CD4-positive, alpha-beta memory T cell (primary cell): ENCODE measurements at regions not wholly inside any gene's neighbourhood (a gene's known extent, or its start where the extent isn't known, plus 50 kb on each side); places are given as distances from the start of the nearest gene placed in this dataset.

Experiments used
- CTCF ChIA-PET: fragments of 350-600 bp; sonication (Branson Sonifier 250); formaldehyde crosslinking; loops from one replicate; lab custom pipeline; 2021; ENCODE audit warnings: inconsistent platforms; ENCODE audit not compliant: partially characterized antibody; lab: Charles Lee
- POLR2A ChIA-PET: fragments of 350-600 bp; sonication (Branson Sonifier 250); formaldehyde crosslinking; loops from one replicate; lab custom pipeline; 2021; ENCODE audit not compliant: partially characterized antibody; lab: Charles Lee
- DNase-seq, 5 donors: peaks; one replicate each; pipeline versions ENCODE4 v3.0.0 to v3.0.0-alpha.2; 2020 to 2022; ENCODE audit warnings: mixed read lengths in 1 of 5
- H3K27ac ChIP-seq: one replicate; pipeline ENCODE4 v1.7.0; 2013; ENCODE audit warnings: low read depth, low read length
- H3K27me3 ChIP-seq: 2 replicates; pipeline ENCODE4 v1.7.0; 2013; ENCODE audit warnings: mild to moderate bottlenecking, low read length, moderate library complexity; ENCODE audit not compliant: insufficient read depth
- H3K36me3 ChIP-seq: 2 replicates; pipeline ENCODE4 v1.7.0; 2013; ENCODE audit warnings: mild to moderate bottlenecking, low read length, moderate library complexity; ENCODE audit not compliant: insufficient read depth
- H3K4me1 ChIP-seq: 2 replicates; pipeline ENCODE4 v1.7.0; 2013; ENCODE audit warnings: mild to moderate bottlenecking, low read length, moderate library complexity; ENCODE audit not compliant: insufficient read depth
- H3K4me3 ChIP-seq, 2 donors: one replicate each; pipeline ENCODE4 v1.7.0; 2013; ENCODE audit warnings: low read length in 2 of 2, mild to moderate bottlenecking in 1 of 2
- H3K9me3 ChIP-seq, 2 donors: one replicate each; pipeline ENCODE4 v1.7.0; 2013; ENCODE audit warnings: low read length in 2 of 2, control low read depth in 1 of 2; ENCODE audit not compliant: control insufficient read depth in 1 of 2
- H3K27ac Mint-ChIP-seq, 7 donors: one replicate each; pipeline ENCODE4 v1.8.0; 2020 to 2021; ENCODE audit warnings: mixed read lengths in 7 of 7, mild to moderate bottlenecking in 6 of 7, inconsistent platforms in 3 of 7, moderate library complexity in 3 of 7
- H3K27me3 Mint-ChIP-seq, 2 donors: one replicate each; pipeline ENCODE4 v1.8.0; 2020 to 2021; ENCODE audit warnings: mixed read lengths in 2 of 2
- H3K36me3 Mint-ChIP-seq, 2 donors: one replicate each; pipeline ENCODE4 v1.8.0; 2020 to 2021; ENCODE audit warnings: mixed read lengths in 2 of 2, inconsistent platforms in 1 of 2, mild to moderate bottlenecking in 1 of 2
- H3K4me1 Mint-ChIP-seq, 4 donors: one replicate each; pipeline ENCODE4 v1.8.0; 2020 to 2021; ENCODE audit warnings: mixed read lengths in 4 of 4, mild to moderate bottlenecking in 1 of 4
- H3K4me3 Mint-ChIP-seq, 8 donors: one replicate each; pipeline ENCODE4 v1.8.0; 2020 to 2021; ENCODE audit warnings: mixed read lengths in 8 of 8, mild to moderate bottlenecking in 7 of 8, moderate library complexity in 6 of 8, inconsistent platforms in 3 of 8
- H3K9me3 Mint-ChIP-seq, 8 donors: one replicate each; pipeline ENCODE4 v1.8.0; 2020 to 2021; ENCODE audit warnings: mixed read lengths in 8 of 8, mild to moderate bottlenecking in 5 of 8, inconsistent platforms in 3 of 8, moderate library complexity in 1 of 8
- intact Hi-C: fragments of 100-400 bp; cut with micrococcal nuclease; formaldehyde crosslinking; loops from one replicate; pipeline ENCODE4 v1.15.1; 2023

- intact Hi-C loops: no loop called here
- H3K36me3 Mint-ChIP-seq: no peaks in the 10 kb centered on the region
- H3K27ac ChIP-seq: no peak overlapping the region
- no peak for DNase-seq
- H3K27ac Mint-ChIP-seq: no peak overlapping the region
- peaks cover 3 to 23% (median 13%) of the 10 kb centered on the region in 8 donors for H3K9me3 Mint-ChIP-seq
- no peak overlapping the region for H3K4me3 ChIP-seq
- no peaks in the 10 kb centered on the region for H3K4me1 ChIP-seq
- no peaks in the 10 kb centered on the region for H3K27me3 Mint-ChIP-seq
- H3K4me1 Mint-ChIP-seq: no peaks in the 10 kb centered on the region
- H3K9me3 ChIP-seq: peaks cover 0 to 7% of the 10 kb centered on the region in 2 donors
- ChIA-PET POLR2A (no interaction called here), CTCF (no interaction called here)
- no peaks in the 10 kb centered on the region for H3K36me3 ChIP-seq
- no peak overlapping the region for H3K4me3 Mint-ChIP-seq
- H3K27me3 ChIP-seq: no peaks in the 10 kb centered on the region
These were observed 1454.7 kb upstream of the IGFBP7 start for GRCh38 chr4:58564695-58565475.

- H3K36me3 Mint-ChIP-seq: no peaks in the 10 kb centered on the region
- no peak overlapping the region for H3K27ac Mint-ChIP-seq
These were observed 1451.0 kb upstream of the IGFBP7 start for GRCh38 chr4:58561170-58561569.

GRCh38 chr4:58560736-58561135, 1450.6 kb upstream of the IGFBP7 start:
- POLR2A ChIA-PET: no interaction called here
- Mint-ChIP-seq H3K27me3 (no peaks in the 10 kb centered on the region), H3K9me3 (peaks cover 3 to 25% (median 7%) of the 10 kb centered on the region in 8 donors), H3K36me3 (no peaks in the 10 kb centered on the region), H3K4me1 (no peaks in the 10 kb centered on the region), H3K4me3 (no peak overlapping the region), H3K27ac (no peak overlapping the region)
- intact Hi-C loops: no loop called here
- Histone ChIP-seq H3K4me1 (no peaks in the 10 kb centered on the region), H3K4me3 (no peak overlapping the region), H3K36me3 (no peaks in the 10 kb centered on the region), H3K9me3 (peaks cover 0 to 7% of the 10 kb centered on the region in 2 donors), H3K27ac (no peak overlapping the region), H3K27me3 (no peaks in the 10 kb centered on the region)
- no peak for DNase-seq
- CTCF ChIA-PET: no interaction called here

More at GRCh38 chr4:58561170-58561569, 1451.0 kb upstream of the IGFBP7 start:
- ChIA-PET POLR2A (no interaction called here), CTCF (no interaction called here)
- intact Hi-C loops: no loop called here
- no peak for DNase-seq
- no peak overlapping the region for H3K27ac ChIP-seq
- peaks cover 3 to 25% (median 8%) of the 10 kb centered on the region in 8 donors for H3K9me3 Mint-ChIP-seq
- H3K4me3 Mint-ChIP-seq: no peak overlapping the region
- H3K27me3 Mint-ChIP-seq: no peaks in the 10 kb centered on the region
- peaks cover 0 to 7% of the 10 kb centered on the region in 2 donors for H3K9me3 ChIP-seq
- H3K36me3 ChIP-seq: no peaks in the 10 kb centered on the region
- no peaks in the 10 kb centered on the region for H3K4me1 ChIP-seq
- H3K27me3 ChIP-seq: no peaks in the 10 kb centered on the region
- no peak overlapping the region for H3K4me3 ChIP-seq
- H3K4me1 Mint-ChIP-seq: no peaks in the 10 kb centered on the region

GRCh38 chr4:58553679-58554078, 1443.5 kb upstream of the IGFBP7 start:
- H3K27ac Mint-ChIP-seq: no peak overlapping the region
- no peaks in the 10 kb centered on the region for H3K4me1 Mint-ChIP-seq
- H3K36me3 Mint-ChIP-seq: no peaks in the 10 kb centered on the region
- DNase-seq: no peak
- ChIA-PET CTCF (no interaction called here), POLR2A (no interaction called here)
- Histone ChIP-seq H3K27me3 (no peaks in the 10 kb centered on the region), H3K4me3 (no peak overlapping the region), H3K9me3 (no peaks in the 10 kb centered on the region), H3K36me3 (no peaks in the 10 kb centered on the region), H3K27ac (no peak overlapping the region), H3K4me1 (no peaks in the 10 kb centered on the region)
- H3K9me3 Mint-ChIP-seq: peaks cover 0 to 20% (median 9%) of the 10 kb centered on the region in 8 donors
- H3K4me3 Mint-ChIP-seq: no peak overlapping the region
- intact Hi-C loops: no loop called here
- H3K27me3 Mint-ChIP-seq: no peaks in the 10 kb centered on the region

GRCh38 chr4:58553031-58553430, 1442.8 kb upstream of the IGFBP7 start:
- ChIA-PET POLR2A (no interaction called here), CTCF (no interaction called here)
- H3K4me3 ChIP-seq: no peak overlapping the region
- no peaks in the 10 kb centered on the region for H3K4me1 Mint-ChIP-seq
- no peak for DNase-seq
- H3K27ac Mint-ChIP-seq: no peak overlapping the region
- peaks cover 0 to 20% (median 9%) of the 10 kb centered on the region in 8 donors for H3K9me3 Mint-ChIP-seq
- H3K27me3 ChIP-seq: no peaks in the 10 kb centered on the region
- no peaks in the 10 kb centered on the region for H3K27me3 Mint-ChIP-seq
- intact Hi-C loops: no loop called here
- no peaks in the 10 kb centered on the region for H3K36me3 Mint-ChIP-seq
- H3K4me1 ChIP-seq: no peaks in the 10 kb centered on the region
- no peaks in the 10 kb centered on the region for H3K9me3 ChIP-seq
- H3K27ac ChIP-seq: no peak overlapping the region
- no peaks in the 10 kb centered on the region for H3K36me3 ChIP-seq
- H3K4me3 Mint-ChIP-seq: no peak overlapping the region

GRCh38 chr4:58551676-58552075, 1441.5 kb upstream of the IGFBP7 start:
- Mint-ChIP-seq H3K4me3 (no peak overlapping the region), H3K9me3 (peaks cover 0 to 23% (median 8%) of the 10 kb centered on the region in 8 donors), H3K27me3 (no peaks in the 10 kb centered on the region), H3K27ac (no peak overlapping the region), H3K36me3 (no peaks in the 10 kb centered on the region), H3K4me1 (no peaks in the 10 kb centered on the region)
- Histone ChIP-seq H3K4me3 (no peak overlapping the region), H3K9me3 (no peaks in the 10 kb centered on the region), H3K4me1 (no peaks in the 10 kb centered on the region), H3K36me3 (no peaks in the 10 kb centered on the region), H3K27me3 (no peaks in the 10 kb centered on the region), H3K27ac (no peak overlapping the region)
- ChIA-PET CTCF (no interaction called here), POLR2A (no interaction called here)
- DNase-seq: no peak
- intact Hi-C loops: no loop called here

GRCh38 chr4:58543465-58543864, 1433.3 kb upstream of the IGFBP7 start:
- no peak overlapping the region for H3K4me3 Mint-ChIP-seq
- no peaks in the 10 kb centered on the region for H3K4me1 Mint-ChIP-seq
- CTCF ChIA-PET: no interaction called here
- H3K27me3 Mint-ChIP-seq: no peaks in the 10 kb centered on the region
- no peaks in the 10 kb centered on the region for H3K36me3 ChIP-seq
- no peaks in the 10 kb centered on the region for H3K9me3 ChIP-seq
- H3K27ac ChIP-seq: no peak overlapping the region
- H3K4me1 ChIP-seq: no peaks in the 10 kb centered on the region
- no peaks in the 10 kb centered on the region for H3K36me3 Mint-ChIP-seq
- intact Hi-C loops: no loop called here
- DNase-seq: no peak
- no peak overlapping the region for H3K27ac Mint-ChIP-seq
- H3K9me3 Mint-ChIP-seq: peaks cover 0 to 19% (median 8%) of the 10 kb centered on the region in 8 donors
- H3K4me3 ChIP-seq: no peak overlapping the region
- POLR2A ChIA-PET: no interaction called here
- no peaks in the 10 kb centered on the region for H3K27me3 ChIP-seq
